Endothelial cell of umbilical vein (primary cell): ENCODE measurements at regions not wholly inside any gene's neighbourhood (a gene's known extent, or its start where the extent isn't known, plus 50 kb on each side); places are given as distances from the start of the nearest gene placed in this dataset.

Experiments used
- BruUV-seq: library from RNA; stranded (reverse); fragments of 400-500 nt; replicated peaks from 2 replicates; lab custom pipeline; 2021; lab: Mats Ljungman, UMichigan
- CTCF ChIA-PET: fragments of 300-600, 350-600 bp; sonication (Branson Sonifier 250); formaldehyde crosslinking; loops from one replicate; lab custom pipeline; 2021; ENCODE audit warnings: antibody characterized with exemption, inconsistent platforms; lab: Charles Lee
- POLR2A ChIA-PET: fragments of 300-600, 350-600 bp; sonication (Branson Sonifier 250); formaldehyde crosslinking; loops from one replicate; lab custom pipeline; 2021; ENCODE audit warnings: antibody characterized with exemption, inconsistent platforms; lab: Charles Lee
- DNase-seq: peaks from one replicate; pipeline ENCODE4 v3.0.0-alpha.2; 2011; ENCODE audit warnings: low read depth, low spot score
- FAIRE-seq: peaks from 2 replicates; lab custom pipeline; 2011; peaks lifted over from hg19 to GRCh38; lab: Jason Lieb, UNC
- H2AFZ ChIP-seq: 2 replicates; pipeline ENCODE4 v1.6.0; 2012; ENCODE audit warnings: low read depth, low read length, control low read depth, inconsistent platforms
- H3K27ac ChIP-seq: 2 replicates; pipeline ENCODE4 v1.5.1; 2011; ENCODE audit warnings: low read depth, mild to moderate bottlenecking, control low read depth, low read length, moderate library complexity; ENCODE audit not compliant: insufficient read depth
- H3K27me3 ChIP-seq, 2 experiments: 2 replicates each; pipeline versions ENCODE4 v1.6.0 to v1.6.1; 2011; ENCODE audit warnings: low read length in 2 of 2, mixed read lengths in 1 of 2; ENCODE audit not compliant: control insufficient read depth in 2 of 2, insufficient read depth in 2 of 2
- H3K36me3 ChIP-seq, 2 experiments: 2 replicates in 1 of 2; 3 replicates in 1 of 2; pipeline ENCODE4 v1.5.1; 2011; ENCODE audit warnings: low read length in 2 of 2, mild to moderate bottlenecking in 1 of 2, moderate library complexity in 1 of 2; ENCODE audit not compliant: control insufficient read depth in 2 of 2, insufficient read depth in 2 of 2; ENCODE audit errors: extremely low read depth in 1 of 2
- H3K4me1 ChIP-seq: 3 replicates; pipeline ENCODE4 v1.5.1; 2011; ENCODE audit warnings: mild to moderate bottlenecking, low read length; ENCODE audit not compliant: control insufficient read depth, insufficient read depth; ENCODE audit errors: extremely low read depth
- H3K4me2 ChIP-seq: 2 replicates; pipeline ENCODE4 v1.6.1; 2011; ENCODE audit warnings: low read length, control low read depth, mixed read lengths; ENCODE audit not compliant: insufficient read depth
- H3K4me3 ChIP-seq, 3 experiments: fragments of 200-600 bp in 1 of 3; sonication (generic), shearing (Covaris generic) in 1 of 3; replicated peaks in 1 of 3; 2 replicates each; pipeline ENCODE4 v1.5.1; 2011 to 2016; ENCODE audit warnings: control low read depth in 3 of 3, low read length in 3 of 3, mild to moderate bottlenecking in 2 of 3, inconsistent platforms in 1 of 3, low read depth in 1 of 3, moderate library complexity in 1 of 3; ENCODE audit not compliant: insufficient read depth in 1 of 3
- H3K79me2 ChIP-seq: 2 replicates; pipeline ENCODE4 v1.6.0; 2012; ENCODE audit warnings: low read length, inconsistent platforms; ENCODE audit not compliant: control insufficient read depth, insufficient read depth
- H3K9ac ChIP-seq: replicated peaks from 2 replicates; pipeline ENCODE3; 2011; ENCODE audit warnings: low read length, control low read depth; ENCODE audit not compliant: insufficient read depth; ENCODE audit errors: extremely low read depth
- H3K9me1 ChIP-seq: replicated peaks from 3 replicates; pipeline ENCODE4 v1.6.0; 2011; ENCODE audit warnings: mild to moderate bottlenecking, low read length; ENCODE audit not compliant: control insufficient read depth, insufficient read depth; ENCODE audit errors: extremely low read depth
- H3K9me3 ChIP-seq: replicated peaks from 2 replicates; pipeline ENCODE4 v1.5.1; 2012; ENCODE audit warnings: low read length, inconsistent platforms; ENCODE audit not compliant: control insufficient read depth, insufficient read depth
- H4K20me1 ChIP-seq: replicated peaks from 2 replicates; pipeline ENCODE3; 2011; ENCODE audit warnings: mild to moderate bottlenecking, low read length; ENCODE audit not compliant: control insufficient read depth, insufficient read depth; ENCODE audit errors: extremely low read depth
- CTCF ChIP-seq, 2 donors: IDR thresholded peaks; 1 replicate in 1 of 2; 2 replicates in 1 of 2; pipeline ENCODE4 v1.5.1; 2011; ENCODE audit warnings: low read length in 2 of 2, mild to moderate bottlenecking in 2 of 2, moderate library complexity in 2 of 2, control low read depth in 1 of 2, inconsistent platforms in 1 of 2, low read depth in 1 of 2; ENCODE audit not compliant: insufficient read depth in 1 of 2; ENCODE audit errors: extremely low read depth in 1 of 2
- EZH2 ChIP-seq: IDR thresholded peaks from 2 replicates; pipeline ENCODE4 v1.6.1; 2012; ENCODE audit warnings: borderline replicate concordance, low read depth, mild to moderate bottlenecking, moderate library complexity, low read length, inconsistent platforms; ENCODE audit not compliant: severe bottlenecking
- FOS ChIP-seq: IDR thresholded peaks from 2 replicates; pipeline ENCODE4 v1.6.1; 2011; ENCODE audit warnings: mild to moderate bottlenecking, low read length, moderate library complexity, borderline replicate concordance; ENCODE audit not compliant: insufficient read depth
- JUN ChIP-seq: IDR thresholded peaks from 2 replicates; pipeline ENCODE4 v1.6.1; 2011; ENCODE audit warnings: borderline replicate concordance, low read depth; ENCODE audit not compliant: insufficient read length, insufficient read depth
- MAX ChIP-seq: IDR thresholded peaks from 2 replicates; pipeline ENCODE4 v1.6.1; 2011; ENCODE audit not compliant: insufficient read depth, insufficient read length
- MYC ChIP-seq: IDR thresholded peaks from one replicate; pipeline ENCODE4 v1.6.1; 2011; ENCODE audit warnings: mild to moderate bottlenecking, low read depth, low read length
- POLR2A ChIP-seq: IDR thresholded peaks from 2 replicates; pipeline ENCODE4 v1.6.1; 2012; ENCODE audit warnings: low read depth, mild to moderate bottlenecking, control low read depth, low read length
- POLR2AphosphoS5 ChIP-seq: IDR thresholded peaks from 2 replicates; pipeline ENCODE4 v1.6.1; 2012; ENCODE audit warnings: low read depth, mild to moderate bottlenecking, control low read depth, low read length, moderate library complexity; ENCODE audit not compliant: insufficient read depth
- dilution Hi-C: fragments of 300-500 bp; cut with MboI; formaldehyde crosslinking; loops from one replicate; pipeline ENCODE4 v1.15.0; 2019; ENCODE audit warnings: low sequenced_read_pairs; ENCODE audit not compliant: extremely low pct_ligation_motif_present
- intact Hi-C: fragments of 100-400 bp; cut with micrococcal nuclease; formaldehyde crosslinking; loops from one replicate; pipeline ENCODE4 v1.10.0; 2022

- Histone ChIP-seq H3K4me3 (no peak overlapping the region), H3K79me2 (no peaks in the 10 kb centered on the region), H3K9me3 (no peaks in the 10 kb centered on the region), H3K9me1 (no peaks in the 10 kb centered on the region), H3K27me3 (no peaks in the 10 kb centered on the region), H3K36me3 (no peaks in the 10 kb centered on the region), H3K4me2 (no peak overlapping the region), H3K9ac (no peak overlapping the region), H3K27ac (no peak overlapping the region), H3K4me1 (peaks cover 5% of the 10 kb centered on the region), H4K20me1 (no peaks in the 10 kb centered on the region), H2AFZ (no peak overlapping the region)
- TF ChIP-seq JUN (no peak), EZH2 (no peak), FOS (no peak), MYC (no peak), CTCF (IDR thresholded peaks at IDR 0.05; ENCODE audit: extremely low read depth in 1 of 2, insufficient read depth in 1 of 2, low read depth in 1 of 2, low read length in 2 of 2) (no peak), MAX (no peak)
- FAIRE-seq (no peak), DNase-seq (no peak)
- dilution Hi-C loops: no loop called here
- CTCF ChIA-PET: no interaction called here
- no TSS peak for BruUV-seq
- intact Hi-C loops: no loop called here
- POLR2A ChIA-PET: no interaction called here
These were observed 282.1 kb upstream of the LYPLAL1 start for GRCh38 chr1:218891577-218891976.

GRCh38 chr1:218895064-218895587, 278.6 kb upstream of the LYPLAL1 start:
- FAIRE-seq: no peak
- H3K9me3 ChIP-seq: no peaks in the 10 kb centered on the region
- ChIA-PET CTCF (interaction anchor here (1.2 kb wide), 1 partner anchor 9 kb away, joined by 3 read pairs; no protein-coding TSS in a partner anchor), POLR2A (no interaction called here)
- no peaks in the 10 kb centered on the region for H3K9me1 ChIP-seq
- DNase-seq: no peak
- no peak overlapping the region for H3K4me2 ChIP-seq
- no peak overlapping the region for H3K4me3 ChIP-seq
- H3K27me3 ChIP-seq: no peaks in the 10 kb centered on the region
- no TSS peak for BruUV-seq
- no peak overlapping the region for H3K27ac ChIP-seq
- no peak overlapping the region for H3K9ac ChIP-seq
- TF ChIP-seq POLR2A (no peak), POLR2AphosphoS5 (no peak)
- H2AFZ ChIP-seq: no peak overlapping the region
- intact Hi-C loops: no loop called here
- H4K20me1 ChIP-seq: no peaks in the 10 kb centered on the region
- H3K79me2 ChIP-seq: no peaks in the 10 kb centered on the region
- dilution Hi-C loops: no loop called here
- H3K4me1 ChIP-seq: no peaks in the 10 kb centered on the region
- H3K36me3 ChIP-seq: no peaks in the 10 kb centered on the region
